Stimulated activated naive CD8-positive, alpha-beta T cell treated with anti-CD3 and anti-CD28 coated beads, Interleukin-15, Interleukin-2, amounts not matched to agents 100 U/mL and 50 U/mL, for 24 hours (primary cell): ENCODE measurements at regions not wholly inside any gene's neighbourhood (a gene's known extent, or its start where the extent isn't known, plus 50 kb on each side); places are given as distances from the start of the nearest gene placed in this dataset.
"Not testable (repeated sequence)": the region's sequence is repeated elsewhere in the genome, so short reads cannot be mapped to it uniquely, and the experiment has no call there.

Source experiments
- ATAC-seq: fragments of 150-1000 bp; cut with Tn5 transposase; one replicate; pipeline ENCODE4 v1.10.0; 2021
- DNase-seq: peaks from one replicate; pipeline ENCODE4 v3.0.0; 2021

GRCh38 chr4:62455871-62456270, 1255.7 kb downstream of the ADGRL3 start:
- ATAC-seq, result no peak

GRCh38 chr4:62454535-62454934, 1254.4 kb downstream of the ADGRL3 start:
- ATAC-seq, result no peak
- no peak for DNase-seq

More at GRCh38 chr4:62455871-62456270, 1255.7 kb downstream of the ADGRL3 start:
- DNase-seq, result no peak

GRCh38 chr4:62450740-62451139, 1250.6 kb downstream of the ADGRL3 start:
- DNase-seq, result no peak
- no peak for ATAC-seq

GRCh38 chr4:62449538-62449937, 1249.4 kb downstream of the ADGRL3 start:
- DNase-seq (no peak), ATAC-seq (no peak)

GRCh38 chr4:62448911-62449310, 1248.8 kb downstream of the ADGRL3 start:
- ATAC-seq (no peak), DNase-seq (no peak)

- ATAC-seq (no peak), DNase-seq (no peak)
Measured at GRCh38 chr4:62439051-62439450, 1238.9 kb downstream of the ADGRL3 start.

GRCh38 chr4:62434921-62435320, 1234.8 kb downstream of the ADGRL3 start:
- ATAC-seq, result no peak
- no peak for DNase-seq

- not testable (repeated sequence) for ATAC-seq, DNase-seq
Measured at GRCh38 chr4:62431513-62432231, 1231.5 kb downstream of the ADGRL3 start.

- ATAC-seq (no peak), DNase-seq (no peak)
Measured at GRCh38 chr4:62429297-62429696, 1229.2 kb downstream of the ADGRL3 start.

- ATAC-seq (no peak), DNase-seq (no peak)
Measured at GRCh38 chr4:62415256-62415655, 1215.1 kb downstream of the ADGRL3 start.

GRCh38 chr4:62414563-62414962, 1214.4 kb downstream of the ADGRL3 start:
- no peak for DNase-seq
- no peak for ATAC-seq

- DNase-seq, result no peak
Measured at GRCh38 chr4:62410371-62411003, 1210.4 kb downstream of the ADGRL3 start.

GRCh38 chr4:62408454-62408853, 1208.3 kb downstream of the ADGRL3 start:
- ATAC-seq (no peak), DNase-seq (no peak)

More at GRCh38 chr4:62410371-62411003, 1210.4 kb downstream of the ADGRL3 start:
- ATAC-seq, result no peak

- no peak for ATAC-seq
- no peak for DNase-seq
Measured at GRCh38 chr4:62407534-62407933, 1207.4 kb downstream of the ADGRL3 start.

GRCh38 chr4:62402088-62402806, 1202.1 kb downstream of the ADGRL3 start:
- DNase-seq (no peak), ATAC-seq (no peak)

- no peak for ATAC-seq
- no peak for DNase-seq
Measured at GRCh38 chr4:62399242-62399641, 1199.1 kb downstream of the ADGRL3 start.

- no peak for ATAC-seq
- no peak for DNase-seq
Measured at GRCh38 chr4:62398318-62398717, 1198.2 kb downstream of the ADGRL3 start.

GRCh38 chr4:62394766-62395165, 1194.6 kb downstream of the ADGRL3 start:
- ATAC-seq, result no peak
- DNase-seq, result no peak

GRCh38 chr4:62387808-62388207, 1187.7 kb downstream of the ADGRL3 start:
- ATAC-seq, result no peak
- no peak for DNase-seq

GRCh38 chr4:62377700-62378099, 1177.6 kb downstream of the ADGRL3 start:
- ATAC-seq, result no peak
- no peak for DNase-seq

GRCh38 chr4:62377245-62377644, 1177.1 kb downstream of the ADGRL3 start:
- no peak for DNase-seq
- ATAC-seq, result no peak

- ATAC-seq, result no peak
- DNase-seq, result no peak
Measured at GRCh38 chr4:62366939-62367338, 1166.8 kb downstream of the ADGRL3 start.

GRCh38 chr4:62360156-62360545, 1160.0 kb downstream of the ADGRL3 start:
- ATAC-seq, result no peak

More at GRCh38 chr4:62360156-62360545, 1160.0 kb downstream of the ADGRL3 start:
- no peak for DNase-seq
